Neuron (in vitro differentiated cells): ENCODE measurements at regions not wholly inside any gene's neighbourhood (a gene's known extent, or its start where the extent isn't known, plus 50 kb on each side); places are given as distances from the start of the nearest gene placed in this dataset.
"Not testable (repeated sequence)": the region's sequence is repeated elsewhere in the genome, so short reads cannot be mapped to it uniquely, and the experiment has no call there.

Source experiments
- H2AFZ ChIP-seq: one replicate; pipeline ENCODE4 v1.6.1; 2013; ENCODE audit warnings: low read depth, mild to moderate bottlenecking, inconsistent platforms, low read length, moderate library complexity
- H3K27me3 ChIP-seq: one replicate; pipeline ENCODE4 v1.6.1; 2013; ENCODE audit warnings: low read length; ENCODE audit not compliant: insufficient read depth
- H3K36me3 ChIP-seq: one replicate; pipeline ENCODE4 v1.6.1; 2013; ENCODE audit warnings: low read length; ENCODE audit not compliant: insufficient read depth
- H3K4me1 ChIP-seq: one replicate; pipeline ENCODE4 v1.6.1; 2013; ENCODE audit warnings: low read length; ENCODE audit not compliant: insufficient read depth
- H3K4me3 ChIP-seq: 2 replicates; pipeline ENCODE4 v1.5.1; 2013; ENCODE audit warnings: mild to moderate bottlenecking, low read length, moderate library complexity
- H3K9me3 ChIP-seq: one replicate; pipeline ENCODE4 v1.6.1; 2013; ENCODE audit warnings: low read length

- H3K27me3 ChIP-seq = no peaks in the 10 kb centered on the region
- peaks cover 45% of the 10 kb centered on the region for H3K4me1 ChIP-seq
- no peaks in the 10 kb centered on the region for H3K9me3 ChIP-seq
- no peak overlapping the region for H2AFZ ChIP-seq
- H3K36me3 ChIP-seq = no peaks in the 10 kb centered on the region
- H3K4me3 ChIP-seq = no peak overlapping the region
Observed at GRCh38 chr15:96629511-96629910, 299.0 kb downstream of the NR2F2 start.

GRCh38 chr15:96638793-96639192 lies 308.3 kb downstream of the NR2F2 start:
- Histone ChIP-seq H3K9me3 (no peaks in the 10 kb centered on the region), H3K36me3 (no peaks in the 10 kb centered on the region), H3K4me1 (no peaks in the 10 kb centered on the region), H3K27me3 (no peaks in the 10 kb centered on the region), H3K4me3 (no peak overlapping the region), H2AFZ (no peak overlapping the region)

GRCh38 chr15:96645796-96646195 lies 315.3 kb downstream of the NR2F2 start:
- Histone ChIP-seq H3K36me3 (no peaks in the 10 kb centered on the region), H3K27me3 (no peaks in the 10 kb centered on the region), H2AFZ (no peak overlapping the region), H3K9me3 (no peaks in the 10 kb centered on the region), H3K4me1 (no peaks in the 10 kb centered on the region), H3K4me3 (no peak overlapping the region)

DNA sequence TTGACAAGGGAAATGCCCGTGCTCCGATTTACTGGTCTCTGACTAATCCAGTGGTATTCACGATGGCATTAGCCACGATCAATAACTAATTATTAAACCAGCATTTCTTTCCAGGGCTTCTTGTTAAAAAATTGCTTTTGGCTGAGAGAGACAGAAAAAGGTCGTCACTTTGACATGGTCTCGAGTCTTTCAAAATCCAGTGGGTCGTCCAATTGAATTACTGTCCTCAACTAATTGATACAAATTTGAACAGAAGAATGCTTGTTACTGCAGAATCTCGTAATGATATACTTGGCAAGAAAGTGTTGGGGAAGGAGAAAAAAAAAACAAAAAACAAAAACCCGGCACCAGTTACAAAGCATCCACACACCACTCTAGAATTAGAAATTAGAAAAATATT lies 318.4 kb downstream of the NR2F2 start:
- Histone ChIP-seq H3K27me3 (no peaks in the 10 kb centered on the region), H3K4me3 (no peak overlapping the region), H2AFZ (no peak overlapping the region), H3K4me1 (no peaks in the 10 kb centered on the region), H3K9me3 (no peaks in the 10 kb centered on the region), H3K36me3 (no peaks in the 10 kb centered on the region)

DNA sequence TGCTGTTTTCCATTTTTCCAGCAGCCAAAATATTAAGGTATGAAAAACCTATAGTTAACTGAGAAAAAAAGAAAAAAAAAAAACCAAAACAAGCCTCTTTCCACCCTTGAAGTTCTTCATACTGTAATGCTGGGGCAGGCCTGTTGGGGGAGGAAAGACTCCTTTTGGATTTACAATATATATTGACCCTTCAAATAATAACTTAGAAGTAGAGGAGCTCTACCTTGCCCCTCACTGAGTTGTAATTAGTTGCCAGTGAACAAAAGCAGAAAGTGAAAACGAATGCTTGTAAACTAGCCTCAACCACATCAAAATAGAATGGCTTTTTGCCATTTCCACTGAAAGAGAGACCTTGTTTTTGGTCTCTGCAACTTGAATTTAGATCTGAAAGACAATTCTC lies 326.6 kb downstream of the NR2F2 start:
- Histone ChIP-seq H3K36me3 (no peaks in the 10 kb centered on the region), H3K27me3 (no peaks in the 10 kb centered on the region), H3K4me3 (no peak overlapping the region), H3K4me1 (no peaks in the 10 kb centered on the region), H2AFZ (no peak overlapping the region), H3K9me3 (no peaks in the 10 kb centered on the region)

GRCh38 chr15:96666979-96667378 lies 336.5 kb downstream of the NR2F2 start:
- H3K4me1 ChIP-seq, H2AFZ ChIP-seq, H3K27me3 ChIP-seq, H3K4me3 ChIP-seq, H3K9me3 ChIP-seq, H3K36me3 ChIP-seq: not testable (repeated sequence)

- Histone ChIP-seq H3K27me3 (no peaks in the 10 kb centered on the region), H3K36me3 (no peaks in the 10 kb centered on the region), H3K9me3 (no peaks in the 10 kb centered on the region)
Observed at GRCh38 chr15:96670389-96670788, 339.9 kb downstream of the NR2F2 start.

GRCh38 chr15:96672629-96673028 lies 342.1 kb downstream of the NR2F2 start:
- Histone ChIP-seq H3K36me3 (no peaks in the 10 kb centered on the region), H3K9me3 (no peaks in the 10 kb centered on the region), H3K4me1 (no peaks in the 10 kb centered on the region), H3K4me3 (no peak overlapping the region), H3K27me3 (no peaks in the 10 kb centered on the region), H2AFZ (no peak overlapping the region)

More at GRCh38 chr15:96670389-96670788, 339.9 kb downstream of the NR2F2 start:
- no peaks in the 10 kb centered on the region for H3K4me1 ChIP-seq
- no peak overlapping the region for H3K4me3 ChIP-seq
- H2AFZ ChIP-seq = no peak overlapping the region

DNA sequence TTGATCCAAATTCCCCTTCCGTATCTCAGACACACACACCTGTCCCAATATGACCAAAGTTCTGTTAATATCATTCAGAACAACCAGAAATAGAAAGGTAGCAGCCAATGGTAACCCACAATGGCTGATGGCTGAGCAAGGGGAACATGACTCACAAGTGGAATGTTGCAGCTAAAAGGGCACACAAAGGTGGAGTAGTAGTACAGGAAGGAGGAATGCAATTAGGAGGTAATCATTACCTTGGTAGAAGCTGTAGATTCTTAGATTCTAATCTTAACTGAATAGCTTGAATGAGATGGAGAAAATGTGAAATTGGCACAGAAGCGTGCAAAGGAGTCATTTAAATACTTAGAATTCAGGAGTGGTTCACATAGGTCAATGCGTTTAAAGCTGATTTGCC lies 347.9 kb downstream of the NR2F2 start:
- no peaks in the 10 kb centered on the region for H3K4me1 ChIP-seq
- H3K9me3 ChIP-seq = no peaks in the 10 kb centered on the region
- H3K4me3 ChIP-seq = no peak overlapping the region
- H3K27me3 ChIP-seq = no peaks in the 10 kb centered on the region
- H3K36me3 ChIP-seq = no peaks in the 10 kb centered on the region
- no peak overlapping the region for H2AFZ ChIP-seq

GRCh38 chr15:96687388-96688107 lies 357.0 kb downstream of the NR2F2 start:
- no peak overlapping the region for H2AFZ ChIP-seq
- no peak overlapping the region for H3K4me3 ChIP-seq
- H3K4me1 ChIP-seq = no peaks in the 10 kb centered on the region
- H3K9me3 ChIP-seq = no peaks in the 10 kb centered on the region
- H3K27me3 ChIP-seq = no peaks in the 10 kb centered on the region
- H3K36me3 ChIP-seq = peaks cover 6% of the 10 kb centered on the region

DNA sequence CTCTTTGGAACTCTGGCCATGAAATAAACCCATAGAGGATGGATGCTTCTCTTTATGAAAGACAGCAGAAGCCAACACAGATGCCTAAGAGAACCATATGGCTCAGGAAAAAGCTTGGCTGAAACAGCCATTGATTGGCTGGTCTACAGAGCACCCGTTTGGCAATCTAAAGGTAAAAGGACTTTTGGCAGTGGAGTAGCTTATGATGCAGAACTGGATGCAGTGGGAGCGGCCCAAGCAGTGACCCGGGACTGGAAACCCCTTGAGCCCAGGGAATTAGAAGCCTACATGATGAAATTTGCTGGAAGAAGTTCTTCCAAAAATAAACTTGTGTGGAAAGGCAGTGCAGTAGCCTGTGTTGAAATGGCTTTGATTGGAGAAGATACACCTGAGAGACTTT lies 360.2 kb downstream of the NR2F2 start:
- Histone ChIP-seq H3K4me1 (peaks cover 6% of the 10 kb centered on the region), H2AFZ (no peak overlapping the region), H3K9me3 (no peaks in the 10 kb centered on the region), H3K36me3 (peaks cover 4% of the 10 kb centered on the region), H3K27me3 (no peaks in the 10 kb centered on the region), H3K4me3 (no peak overlapping the region)

DNA sequence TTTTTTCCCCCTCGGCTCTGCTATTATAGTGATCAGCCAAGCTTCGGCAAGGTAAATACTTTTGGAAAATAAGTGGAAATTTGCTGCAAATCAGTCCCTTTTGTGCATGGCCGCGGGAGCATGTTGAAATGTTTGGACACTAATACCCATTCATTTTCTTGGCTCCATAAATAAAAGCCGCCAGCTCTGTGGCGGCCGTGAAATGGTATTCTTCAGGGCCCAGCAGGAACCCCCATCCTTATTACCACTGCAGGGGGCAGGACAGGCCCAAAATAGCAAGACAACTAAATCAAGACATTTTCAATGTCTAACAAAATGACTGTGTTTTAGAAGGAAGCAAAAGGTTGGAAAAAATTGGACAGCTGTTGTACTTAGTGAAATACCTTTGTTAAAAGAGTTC lies 362.3 kb downstream of the NR2F2 start:
- H3K4me1 ChIP-seq = peaks cover 6% of the 10 kb centered on the region
- no peak overlapping the region for H3K4me3 ChIP-seq
- H3K9me3 ChIP-seq = no peaks in the 10 kb centered on the region
- no peak overlapping the region for H2AFZ ChIP-seq
- H3K27me3 ChIP-seq = no peaks in the 10 kb centered on the region
- H3K36me3 ChIP-seq = peaks cover 4% of the 10 kb centered on the region

GRCh38 chr15:96693515-96693914 lies 363.0 kb downstream of the NR2F2 start:
- Histone ChIP-seq H3K36me3 (peaks cover 4% of the 10 kb centered on the region), H3K4me3 (no peak overlapping the region), H3K9me3 (no peaks in the 10 kb centered on the region), H2AFZ (no peak overlapping the region), H3K27me3 (no peaks in the 10 kb centered on the region), H3K4me1 (peaks cover 6% of the 10 kb centered on the region)

DNA sequence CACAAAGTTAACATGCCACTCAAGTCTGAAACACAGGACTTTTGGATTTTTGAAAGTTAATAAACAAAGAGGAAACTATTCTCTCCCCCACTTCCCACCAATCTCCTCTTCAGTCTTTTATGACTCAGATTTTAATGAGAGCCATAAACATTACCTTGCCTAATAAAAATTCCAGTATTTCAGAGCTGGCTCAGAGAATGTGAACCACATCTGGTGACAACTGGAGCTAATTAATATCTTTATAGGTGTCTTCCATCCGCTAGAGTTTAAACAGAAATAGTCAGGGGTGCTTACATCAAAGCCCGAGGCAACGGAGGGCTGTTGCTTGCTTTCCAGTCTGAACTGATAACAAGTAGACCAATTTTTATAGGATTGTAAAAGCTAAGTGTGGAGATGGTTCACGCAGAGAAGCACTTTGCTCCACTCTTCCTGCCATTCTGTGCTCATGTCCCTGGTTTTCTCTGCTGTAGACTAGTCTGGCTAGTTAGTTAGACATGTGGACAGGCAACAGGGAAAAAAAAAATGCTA lies 363.6 kb downstream of the NR2F2 start:
- H3K9me3 ChIP-seq = no peaks in the 10 kb centered on the region
- H3K4me1 ChIP-seq = peaks cover 6% of the 10 kb centered on the region
- no peak overlapping the region for H2AFZ ChIP-seq
- peaks cover 4% of the 10 kb centered on the region for H3K36me3 ChIP-seq
- no peak overlapping the region for H3K4me3 ChIP-seq
- no peaks in the 10 kb centered on the region for H3K27me3 ChIP-seq
